Epithelial cell of proximal tubule (primary cell): ENCODE measurements at regions not wholly inside any gene's neighbourhood (a gene's known extent, or its start where the extent isn't known, plus 50 kb on each side); places are given as distances from the start of the nearest gene placed in this dataset.

Experiments
- DNase-seq: peaks from one replicate; pipeline ENCODE4 v3.0.0-alpha.2; 2011; ENCODE audit warnings: low read depth
- H3K4me3 ChIP-seq: 2 replicates; pipeline ENCODE4 v1.5.1; 2011; ENCODE audit warnings: low read depth, mild to moderate bottlenecking, low read length
- CTCF ChIP-seq: conservative IDR thresholded peaks from 2 replicates; pipeline ENCODE4 v1.5.1; 2012; ENCODE audit warnings: low read depth, mild to moderate bottlenecking, low read length

- TF ChIP-seq CTCF = no peak
- no peak for DNase-seq
- H3K4me3 ChIP-seq = no peak overlapping the region
These were observed 87.8 kb upstream of the UBE2E2 start for GRCh38 chr3:23115171-23115877.

DNA sequence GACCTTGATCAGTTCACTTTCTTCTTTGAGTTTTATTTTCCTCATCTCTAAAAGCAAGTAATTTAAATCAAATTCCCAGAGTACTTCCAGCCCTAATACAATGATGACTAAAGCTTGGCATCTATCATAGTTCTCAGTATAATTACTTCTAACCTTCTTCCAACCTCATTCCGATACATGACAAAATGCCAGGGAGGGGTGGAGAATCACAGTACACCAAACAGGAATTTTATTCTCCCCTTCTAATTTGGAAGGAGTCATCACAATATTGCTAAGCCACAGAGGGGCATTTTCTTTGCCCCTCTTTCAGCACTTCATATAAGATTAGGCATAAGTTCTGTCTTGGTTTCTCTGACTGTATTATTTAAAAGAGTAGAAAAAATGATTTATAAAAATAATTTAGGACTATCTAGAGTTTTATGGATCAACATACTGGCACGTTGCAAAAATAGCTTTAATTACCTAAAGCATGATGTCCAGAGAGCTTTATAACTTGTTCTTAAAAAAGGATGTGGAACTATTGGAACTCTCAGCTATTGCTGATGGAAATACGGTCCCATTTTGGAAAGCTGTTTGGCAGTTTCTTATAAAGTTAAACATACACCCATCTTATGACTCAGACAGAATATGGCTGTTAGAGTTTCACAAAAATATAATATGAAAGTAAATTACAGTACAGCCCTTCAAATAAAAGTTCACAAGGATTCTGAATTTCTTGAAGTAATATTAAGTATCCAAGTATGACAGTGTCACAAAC, 86.9 kb upstream of the UBE2E2 start:
- no peak overlapping the region for H3K4me3 ChIP-seq
- TF ChIP-seq CTCF = no peak
- DNase-seq = no peak

GRCh38 chr3:23117856-23118255, 85.3 kb upstream of the UBE2E2 start:
- no peak overlapping the region for H3K4me3 ChIP-seq
- no peak for DNase-seq
- no peak for TF ChIP-seq CTCF

DNA sequence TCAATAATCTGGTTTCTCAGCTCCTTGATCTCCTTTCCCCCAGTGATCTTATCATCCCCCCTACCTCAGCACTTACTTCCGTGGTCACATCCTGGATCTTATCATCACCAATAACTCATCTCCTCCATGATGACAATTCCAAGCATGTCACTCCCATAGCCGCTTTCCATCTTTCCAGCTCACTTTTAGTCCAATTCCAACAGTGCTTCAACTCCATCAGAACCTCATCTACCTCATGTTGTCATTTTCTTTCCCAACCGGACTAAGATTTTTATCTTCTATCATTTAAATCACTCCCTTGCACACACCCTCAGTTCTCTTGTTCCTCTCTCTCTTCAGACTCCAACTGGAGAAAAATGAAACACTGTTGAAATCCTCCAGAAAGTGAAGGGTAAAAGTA, 75.9 kb upstream of the UBE2E2 start:
- no peak for TF ChIP-seq CTCF
- no peak for DNase-seq
- H3K4me3 ChIP-seq = no peak overlapping the region

GRCh38 chr3:23128655-23129054, 74.5 kb upstream of the UBE2E2 start:
- DNase-seq = no peak
- TF ChIP-seq CTCF = no peak
- no peak overlapping the region for H3K4me3 ChIP-seq

DNA sequence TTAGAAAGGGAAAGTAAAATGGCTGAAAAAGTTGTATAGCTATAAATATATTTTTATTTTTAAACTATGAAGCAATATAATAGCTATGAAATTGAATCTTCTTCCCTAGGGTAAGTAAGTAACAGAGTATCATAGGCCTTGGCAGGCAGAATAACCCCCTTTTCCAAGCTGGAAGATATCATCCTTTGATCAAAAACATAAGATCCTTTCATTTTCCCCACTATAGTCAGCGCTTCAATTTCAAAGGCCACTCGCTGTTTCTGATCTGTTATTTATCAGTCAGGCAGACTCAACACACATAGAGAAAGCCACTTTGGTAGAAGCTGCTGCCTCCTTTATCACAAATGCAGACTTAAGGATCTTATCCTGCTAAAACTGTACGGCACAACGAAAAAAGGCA, 74.0 kb upstream of the UBE2E2 start:
- no peak for DNase-seq
- TF ChIP-seq CTCF = no peak
- H3K4me3 ChIP-seq = no peak overlapping the region

DNA sequence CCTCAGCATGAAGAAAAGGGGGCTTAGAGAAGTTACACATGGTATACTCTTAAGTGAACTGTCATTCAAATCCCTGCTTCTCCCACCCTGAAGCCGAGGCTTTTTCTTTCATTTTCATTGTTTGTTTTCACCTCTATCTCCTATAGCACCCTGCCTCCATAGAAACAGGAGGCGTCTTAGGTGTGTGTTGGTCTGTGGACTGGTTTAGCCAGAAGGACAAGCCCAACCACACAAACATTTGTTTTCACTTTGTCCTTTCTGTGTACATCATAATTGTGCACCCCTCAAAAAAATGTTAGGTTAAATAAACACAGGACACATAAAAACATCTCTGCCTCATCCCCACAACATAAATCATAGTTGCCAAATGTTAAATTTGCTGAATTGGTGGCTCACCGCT, 73.3 kb upstream of the UBE2E2 start:
- no peak for DNase-seq
- no peak for TF ChIP-seq CTCF
- no peak overlapping the region for H3K4me3 ChIP-seq
